ENCODE measurements at regions not wholly inside any gene's neighbourhood (a gene's known extent, or its start where the extent isn't known, plus 50 kb on each side); places are given as distances from the start of the nearest gene placed in this dataset.

GRCh38 chr11:42490506-42490905, 821.3 kb upstream of the API5 start:
- no peak for DNase-seq (ENCODE audit: low read depth)
- TF ChIP-seq CTCF (IDR thresholded peaks at IDR 0.05; ENCODE audit: control insufficient read depth, extremely low read depth, insufficient read depth): no peak
- no peak overlapping the region for H3K4me3 ChIP-seq (ENCODE audit: low read depth, low read length)

DNA sequence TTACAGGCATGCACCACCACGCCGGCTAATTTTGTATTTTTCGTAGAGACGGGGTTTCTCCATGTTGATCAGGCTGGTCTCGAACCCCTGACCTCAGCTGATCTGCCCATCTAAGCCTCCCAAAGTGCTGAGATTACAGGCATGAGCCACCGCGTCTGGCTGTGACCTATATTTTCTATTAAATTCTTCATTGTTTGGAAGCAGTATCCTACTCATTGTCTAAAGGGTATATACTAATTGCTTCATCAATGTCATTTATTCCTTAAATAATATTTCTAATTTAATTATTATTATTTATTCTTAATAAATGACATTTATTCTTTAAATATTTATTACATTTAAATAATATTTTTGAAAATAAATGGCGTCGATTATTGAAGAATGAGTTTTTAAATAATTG, 817.3 kb upstream of the API5 start:
- no peak for TF ChIP-seq CTCF (IDR thresholded peaks at IDR 0.05; ENCODE audit: control insufficient read depth, extremely low read depth, insufficient read depth)
- DNase-seq (ENCODE audit: low read depth): no peak
- H3K4me3 ChIP-seq (ENCODE audit: low read depth, low read length): no peak overlapping the region

DNA sequence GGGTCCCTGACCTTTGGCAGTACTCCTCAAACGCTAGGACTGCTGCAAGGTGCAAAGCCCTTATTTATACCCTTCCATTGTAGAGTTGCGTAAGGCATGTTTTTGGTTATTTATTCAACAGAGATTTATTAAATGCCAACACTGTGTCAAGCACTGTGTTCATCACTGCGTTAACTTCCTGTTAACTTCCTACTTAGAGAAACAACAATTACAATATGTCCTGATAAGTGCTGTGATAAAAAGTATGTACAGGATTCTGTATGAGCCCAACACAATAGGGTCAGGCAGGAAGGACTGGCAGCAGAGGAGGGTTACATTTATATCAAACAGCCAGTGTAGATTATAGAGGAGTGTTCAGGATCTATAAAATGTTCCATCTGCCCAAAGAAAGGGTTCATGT, 812.8 kb upstream of the API5 start:
- peak; percentile 73 for DNase-seq (ENCODE audit: low read depth)
- no peak overlapping the region for H3K4me3 ChIP-seq (ENCODE audit: low read depth, low read length)
- no peak for TF ChIP-seq CTCF (IDR thresholded peaks at IDR 0.05; ENCODE audit: control insufficient read depth, extremely low read depth, insufficient read depth)

DNA sequence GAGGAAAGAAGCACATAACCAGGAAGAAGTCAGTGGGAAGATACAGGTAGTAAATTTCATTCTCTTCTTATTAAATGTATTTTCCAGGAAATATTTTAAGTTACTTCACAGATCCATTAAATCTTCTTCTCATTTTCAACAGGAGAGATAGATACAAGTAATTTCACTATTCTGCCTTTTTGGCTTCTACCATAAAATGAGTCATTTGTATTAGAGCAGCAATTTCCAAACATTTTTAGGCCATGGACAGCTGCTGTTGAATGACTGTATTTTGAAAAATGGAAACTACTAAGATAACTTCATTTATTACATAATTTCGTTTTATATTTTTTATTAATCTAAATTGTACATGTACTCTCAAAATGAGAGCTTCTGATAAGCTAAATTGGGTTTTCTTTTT, 809.6 kb upstream of the API5 start:
- no peak for DNase-seq (ENCODE audit: low read depth)
- no peak for TF ChIP-seq CTCF (IDR thresholded peaks at IDR 0.05; ENCODE audit: control insufficient read depth, extremely low read depth, insufficient read depth)
- H3K4me3 ChIP-seq (ENCODE audit: low read depth, low read length): no peak overlapping the region

- no peak overlapping the region for H3K4me3 ChIP-seq (ENCODE audit: low read depth, low read length)
- TF ChIP-seq CTCF (IDR thresholded peaks at IDR 0.05; ENCODE audit: control insufficient read depth, extremely low read depth, insufficient read depth): no peak
- no peak for DNase-seq (ENCODE audit: low read depth)
These were observed 789.8 kb upstream of the API5 start for GRCh38 chr11:42521994-42522393.

- H3K4me3 ChIP-seq (ENCODE audit: low read depth, low read length): no peak overlapping the region
- peak; percentile 96 for TF ChIP-seq CTCF (IDR thresholded peaks at IDR 0.05; ENCODE audit: control insufficient read depth, extremely low read depth, insufficient read depth)
- DNase-seq (ENCODE audit: low read depth): peak; percentile 72
These were observed 787.1 kb upstream of the API5 start for GRCh38 chr11:42524534-42525227.

GRCh38 chr11:42526426-42526825, 785.4 kb upstream of the API5 start:
- TF ChIP-seq CTCF (IDR thresholded peaks at IDR 0.05; ENCODE audit: control insufficient read depth, extremely low read depth, insufficient read depth): no peak
- H3K4me3 ChIP-seq (ENCODE audit: low read depth, low read length): no peak overlapping the region
- DNase-seq (ENCODE audit: low read depth): no peak
